ENCODE measurements at regions not wholly inside any gene's neighbourhood (a gene's known extent, or its start where the extent isn't known, plus 50 kb on each side); places are given as distances from the start of the nearest gene placed in this dataset.

- Histone ChIP-seq H3K4me1 (ENCODE audit: control insufficient read depth, extremely low read depth, insufficient read depth, low read length) (no peaks in the 10 kb centered on the region), H3K79me2 (ENCODE audit: control insufficient read depth, insufficient read depth, low read length) (no peaks in the 10 kb centered on the region), H2AFZ (ENCODE audit: low read length) (no peak overlapping the region), H3K9me3 (ENCODE audit: control insufficient read depth, insufficient read depth, low read depth, low read length) (no peaks in the 10 kb centered on the region), H3K27me3 (ENCODE audit: control insufficient read depth, insufficient read depth, low read length) (no peaks in the 10 kb centered on the region), H3K27ac (ENCODE audit: insufficient read depth, low read length) (no peak overlapping the region), H3K4me3 (replicated peaks in 1 of 4; ENCODE audit: control extremely low read depth in 1 of 4, insufficient read depth in 1 of 4, low read depth in 3 of 4, low read length in 4 of 4) (no peak overlapping the region), H3K9ac (ENCODE audit: insufficient read depth, low read length) (no peak overlapping the region), H4K20me1 (ENCODE audit: control insufficient read depth, extremely low read depth, insufficient read depth, low read length) (no peaks in the 10 kb centered on the region), H3K4me2 (ENCODE audit: extremely low read depth, insufficient read depth, low read length) (no peak overlapping the region), H3K36me3 (ENCODE audit: control insufficient read depth, insufficient read depth, low read length) (no peaks in the 10 kb centered on the region)
- no peak for DNase-seq (ENCODE audit: low read depth in 2 of 2)
- TF ChIP-seq EZH2 (IDR thresholded peaks at IDR 0.05; ENCODE audit: low read length, missing control alignments) (no peak), CTCF (conservative IDR thresholded peaks at IDR 0.05 in 1 of 2, IDR thresholded peaks at IDR 0.05 in 1 of 2; ENCODE audit: low read depth in 1 of 2, low read length in 2 of 2) (no peak)
Measured at GRCh38 chr13:36493046-36493445, 60.8 kb downstream of the CCNA1 start.

DNA sequence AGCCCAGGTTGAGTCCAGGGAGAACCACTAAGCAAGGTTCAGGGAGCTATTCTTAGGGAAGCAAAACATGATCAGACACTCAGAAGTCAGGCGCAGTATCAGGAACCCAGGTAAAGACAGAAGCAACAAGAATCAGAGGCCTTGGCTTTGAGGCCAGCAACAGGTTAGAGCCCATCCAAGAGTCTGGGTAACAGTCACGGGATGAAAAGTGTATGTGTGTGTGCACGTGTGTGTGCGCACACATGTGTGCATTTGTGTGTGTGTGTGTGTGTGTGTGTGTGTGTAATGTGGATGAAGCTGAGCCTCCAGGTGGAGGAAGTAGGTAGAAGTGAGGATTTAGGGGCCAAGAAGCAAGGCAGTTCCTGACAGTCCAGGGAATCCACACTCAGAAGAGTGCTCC lies 63.1 kb downstream of the CCNA1 start:
- H3K27me3 ChIP-seq (ENCODE audit: control insufficient read depth, insufficient read depth, low read length): no peaks in the 10 kb centered on the region
- no peak for DNase-seq (ENCODE audit: low read depth in 2 of 2)
- no peak overlapping the region for H3K4me3 ChIP-seq (replicated peaks in 1 of 4; ENCODE audit: control extremely low read depth in 1 of 4, insufficient read depth in 1 of 4, low read depth in 3 of 4, low read length in 4 of 4)
- no peak overlapping the region for H2AFZ ChIP-seq (ENCODE audit: low read length)
- no peaks in the 10 kb centered on the region for H3K79me2 ChIP-seq (ENCODE audit: control insufficient read depth, insufficient read depth, low read length)
- H3K4me2 ChIP-seq (ENCODE audit: extremely low read depth, insufficient read depth, low read length): no peak overlapping the region
- H3K9me3 ChIP-seq (ENCODE audit: control insufficient read depth, insufficient read depth, low read depth, low read length): no peaks in the 10 kb centered on the region
- no peaks in the 10 kb centered on the region for H3K4me1 ChIP-seq (ENCODE audit: control insufficient read depth, extremely low read depth, insufficient read depth, low read length)
- no peaks in the 10 kb centered on the region for H3K36me3 ChIP-seq (ENCODE audit: control insufficient read depth, insufficient read depth, low read length)
- H3K27ac ChIP-seq (ENCODE audit: insufficient read depth, low read length): no peak overlapping the region
- H4K20me1 ChIP-seq (ENCODE audit: control insufficient read depth, extremely low read depth, insufficient read depth, low read length): no peaks in the 10 kb centered on the region
- H3K9ac ChIP-seq (ENCODE audit: insufficient read depth, low read length): no peak overlapping the region
- TF ChIP-seq CTCF (conservative IDR thresholded peaks at IDR 0.05 in 1 of 2, IDR thresholded peaks at IDR 0.05 in 1 of 2; ENCODE audit: low read depth in 1 of 2, low read length in 2 of 2) (no peak), EZH2 (IDR thresholded peaks at IDR 0.05; ENCODE audit: low read length, missing control alignments) (no peak)

- no peak for TF ChIP-seq EZH2 (IDR thresholded peaks at IDR 0.05; ENCODE audit: low read length, missing control alignments)
- TF ChIP-seq CTCF (conservative IDR thresholded peaks at IDR 0.05 in 1 of 2, IDR thresholded peaks at IDR 0.05 in 1 of 2; ENCODE audit: low read depth in 1 of 2, low read length in 2 of 2): no peak
- Histone ChIP-seq H4K20me1 (ENCODE audit: control insufficient read depth, extremely low read depth, insufficient read depth, low read length) (no peaks in the 10 kb centered on the region), H3K4me2 (ENCODE audit: extremely low read depth, insufficient read depth, low read length) (no peak overlapping the region), H3K27ac (ENCODE audit: insufficient read depth, low read length) (no peak overlapping the region), H3K4me3 (replicated peaks in 1 of 4; ENCODE audit: control extremely low read depth in 1 of 4, insufficient read depth in 1 of 4, low read depth in 3 of 4, low read length in 4 of 4) (no peak overlapping the region), H3K27me3 (ENCODE audit: control insufficient read depth, insufficient read depth, low read length) (no peaks in the 10 kb centered on the region), H3K36me3 (ENCODE audit: control insufficient read depth, insufficient read depth, low read length) (no peaks in the 10 kb centered on the region), H3K4me1 (ENCODE audit: control insufficient read depth, extremely low read depth, insufficient read depth, low read length) (no peaks in the 10 kb centered on the region), H3K9ac (ENCODE audit: insufficient read depth, low read length) (no peak overlapping the region), H2AFZ (ENCODE audit: low read length) (no peak overlapping the region), H3K79me2 (ENCODE audit: control insufficient read depth, insufficient read depth, low read length) (no peaks in the 10 kb centered on the region), H3K9me3 (ENCODE audit: control insufficient read depth, insufficient read depth, low read depth, low read length) (no peaks in the 10 kb centered on the region)
- no peak for DNase-seq (ENCODE audit: low read depth in 2 of 2)
Measured at GRCh38 chr13:36509369-36509768, 77.1 kb downstream of the CCNA1 start.

All from fibroblast of lung (primary cell).